ENCODE measurements at regions not wholly inside any gene's neighbourhood (a gene's known extent, or its start where the extent isn't known, plus 50 kb on each side); places are given as distances from the start of the nearest gene placed in this dataset.

GRCh38 chr1:75668813-75669212 lies 55.7 kb upstream of the ACADM start:
- no peaks in the 10 kb centered on the region for H3K9me3 ChIP-seq (ENCODE audit: low read depth)
- TF ChIP-seq EZH2 (IDR thresholded peaks at IDR 0.05; ENCODE audit: insufficient read depth, poor library complexity, severe bottlenecking) (no peak), EZH2phosphoT487 (IDR thresholded peaks at IDR 0.05; ENCODE audit: insufficient read depth, low read depth) (no peak)
- H3K27ac ChIP-seq: no peak overlapping the region
- peaks cover 9% of the 10 kb centered on the region for H3K4me1 ChIP-seq (ENCODE audit: insufficient read depth)
- in situ Hi-C loops (cut with MboI): no loop called here
- H3K36me3 ChIP-seq (ENCODE audit: low read depth): no peaks in the 10 kb centered on the region
- H3K9ac ChIP-seq: no peak overlapping the region
- H3K4me3 ChIP-seq: no peak overlapping the region
- no peaks in the 10 kb centered on the region for H3K27me3 ChIP-seq (replicated peaks; ENCODE audit: insufficient read depth)
- 40 to 43% methylated on average over 4 of the region's 4 CpGs for WGBS, 2 experiments (ENCODE audit: low coverage in 1 of 2, low lambda C conversion rate in 2 of 2, missing lambda C conversion rate in 2 of 2)
- no peak for DNase-seq
- H4K20me1 ChIP-seq (ENCODE audit: insufficient read depth): no peaks in the 10 kb centered on the region
- no peak overlapping the region for H3K4me2 ChIP-seq (ENCODE audit: unreplicated experiment)
- H3F3A ChIP-seq (ENCODE audit: insufficient read depth): no peaks in the 10 kb centered on the region
- H2AFZ ChIP-seq: no peak overlapping the region
- H3K9me2 ChIP-seq (ENCODE audit: insufficient read depth): no peaks in the 10 kb centered on the region
- H3K79me2 ChIP-seq (ENCODE audit: insufficient read depth): no peaks in the 10 kb centered on the region

- Histone ChIP-seq H3K79me2 (ENCODE audit: insufficient read depth) (no peaks in the 10 kb centered on the region), H3K36me3 (ENCODE audit: low read depth) (no peaks in the 10 kb centered on the region), H3K27ac (no peak overlapping the region), H3K4me1 (ENCODE audit: insufficient read depth) (peaks cover 9% of the 10 kb centered on the region), H3F3A (ENCODE audit: insufficient read depth) (no peaks in the 10 kb centered on the region), H3K9me2 (ENCODE audit: insufficient read depth) (no peaks in the 10 kb centered on the region), H3K4me2 (ENCODE audit: unreplicated experiment) (no peak overlapping the region), H4K20me1 (ENCODE audit: insufficient read depth) (no peaks in the 10 kb centered on the region), H3K4me3 (no peak overlapping the region), H2AFZ (no peak overlapping the region), H3K9me3 (ENCODE audit: low read depth) (no peaks in the 10 kb centered on the region), H3K9ac (no peak overlapping the region), H3K27me3 (replicated peaks; ENCODE audit: insufficient read depth) (no peaks in the 10 kb centered on the region)
- in situ Hi-C loops (cut with MboI): no loop called here
- DNase-seq: no peak
- 68 to 76% methylated on average over 4 of the region's 4 CpGs for WGBS, 2 experiments (ENCODE audit: low coverage in 1 of 2, low lambda C conversion rate in 2 of 2, missing lambda C conversion rate in 2 of 2)
- no peak for TF ChIP-seq EZH2phosphoT487 (IDR thresholded peaks at IDR 0.05; ENCODE audit: insufficient read depth, low read depth)
- no peak for TF ChIP-seq EZH2 (IDR thresholded peaks at IDR 0.05; ENCODE audit: insufficient read depth, poor library complexity, severe bottlenecking)
These were observed 52.8 kb upstream of the ACADM start for GRCh38 chr1:75671708-75672107.

GRCh38 chr1:75672108-75672507 lies 52.4 kb upstream of the ACADM start:
- H4K20me1 ChIP-seq (ENCODE audit: insufficient read depth): no peaks in the 10 kb centered on the region
- peaks cover 9% of the 10 kb centered on the region for H3K4me1 ChIP-seq (ENCODE audit: insufficient read depth)

GRCh38 chr1:75672528-75673393 lies 51.7 kb upstream of the ACADM start:
- in situ Hi-C loops (cut with MboI): no loop called here
- WGBS, 2 experiments (ENCODE audit: low coverage in 1 of 2, low lambda C conversion rate in 2 of 2, missing lambda C conversion rate in 2 of 2): 32 to 47% methylated on average over 3 of the region's 3 CpGs

More at GRCh38 chr1:75672108-75672507, 52.4 kb upstream of the ACADM start:
- in situ Hi-C loops (cut with MboI): no loop called here
- TF ChIP-seq EZH2phosphoT487 (IDR thresholded peaks at IDR 0.05; ENCODE audit: insufficient read depth, low read depth): no peak
- TF ChIP-seq EZH2 (IDR thresholded peaks at IDR 0.05; ENCODE audit: insufficient read depth, poor library complexity, severe bottlenecking): no peak
- no peaks in the 10 kb centered on the region for H3F3A ChIP-seq (ENCODE audit: insufficient read depth)
- H2AFZ ChIP-seq: peak overlapping the region; percentile 47
- DNase-seq: no peak
- no peaks in the 10 kb centered on the region for H3K79me2 ChIP-seq (ENCODE audit: insufficient read depth)
- no peaks in the 10 kb centered on the region for H3K9me2 ChIP-seq (ENCODE audit: insufficient read depth)
- H3K4me2 ChIP-seq (ENCODE audit: unreplicated experiment): no peak overlapping the region
- no peak overlapping the region for H3K4me3 ChIP-seq
- H3K27me3 ChIP-seq (replicated peaks; ENCODE audit: insufficient read depth): no peaks in the 10 kb centered on the region
- whole genome bisulfite sequencing, 2 experiments (ENCODE audit: low coverage in 1 of 2, low lambda C conversion rate in 2 of 2, missing lambda C conversion rate in 2 of 2): 85 to 95% methylated on average over 2 of the region's 2 CpGs
- no peak overlapping the region for H3K9ac ChIP-seq
- no peaks in the 10 kb centered on the region for H3K36me3 ChIP-seq (ENCODE audit: low read depth)
- no peaks in the 10 kb centered on the region for H3K9me3 ChIP-seq (ENCODE audit: low read depth)
- H3K27ac ChIP-seq: no peak overlapping the region

More at GRCh38 chr1:75672528-75673393, 51.7 kb upstream of the ACADM start:
- H3K9me3 ChIP-seq (ENCODE audit: low read depth): no peaks in the 10 kb centered on the region
- peak; percentile 90 for DNase-seq
- H3K9me2 ChIP-seq (ENCODE audit: insufficient read depth): no peaks in the 10 kb centered on the region
- H3K79me2 ChIP-seq (ENCODE audit: insufficient read depth): no peaks in the 10 kb centered on the region
- no peak overlapping the region for H3K9ac ChIP-seq
- peaks cover 9% of the 10 kb centered on the region for H3K4me1 ChIP-seq (ENCODE audit: insufficient read depth)
- H3K27me3 ChIP-seq (replicated peaks; ENCODE audit: insufficient read depth): no peaks in the 10 kb centered on the region
- H3K36me3 ChIP-seq (ENCODE audit: low read depth): no peaks in the 10 kb centered on the region
- H3K4me2 ChIP-seq (ENCODE audit: unreplicated experiment): no peak overlapping the region
- no peaks in the 10 kb centered on the region for H4K20me1 ChIP-seq (ENCODE audit: insufficient read depth)
- TF ChIP-seq EZH2 (IDR thresholded peaks at IDR 0.05; ENCODE audit: insufficient read depth, poor library complexity, severe bottlenecking) (no peak), EZH2phosphoT487 (IDR thresholded peaks at IDR 0.05; ENCODE audit: insufficient read depth, low read depth) (no peak)
- no peaks in the 10 kb centered on the region for H3F3A ChIP-seq (ENCODE audit: insufficient read depth)
- H3K27ac ChIP-seq: peak overlapping the region; percentile 35; the same call in 1 of the 2 replicates
- H3K4me3 ChIP-seq: no peak overlapping the region
- peak overlapping the region; percentile 47 for H2AFZ ChIP-seq

All from GM23248 (cell line).